HG03469 (cell line): ENCODE measurements at regions not wholly inside any gene's neighbourhood (a gene's known extent, or its start where the extent isn't known, plus 50 kb on each side); places are given as distances from the start of the nearest gene placed in this dataset.

Experiments
- ATAC-seq: cut with Tn5 transposase; IDR thresholded peaks from one replicate; pipeline ENCODE4 v1.9.1; 2021; ENCODE audit warnings: mild to moderate bottlenecking, moderate library complexity, moderate number of reproducible peaks; ENCODE audit not compliant: unreplicated experiment

- no peak for ATAC-seq
Measured at GRCh38 chr16:55954906-55955305, 79.7 kb upstream of the CES5A start.

GRCh38 chr16:55949518-55949917 lies 74.3 kb upstream of the CES5A start:
- ATAC-seq: no peak

GRCh38 chr16:55948230-55948629 lies 73.1 kb upstream of the CES5A start:
- no peak for ATAC-seq

GRCh38 chr16:55947366-55947765 lies 72.2 kb upstream of the CES5A start:
- no peak for ATAC-seq

GRCh38 chr16:55944377-55944802 lies 69.2 kb upstream of the CES5A start:
- ATAC-seq: no peak

- no peak for ATAC-seq
Measured at GRCh38 chr16:55943267-55943666, 68.1 kb upstream of the CES5A start.

- no peak for ATAC-seq
Measured at GRCh38 chr16:55942821-55943220, 67.6 kb upstream of the CES5A start.

- ATAC-seq: no peak
Measured at GRCh38 chr16:55941552-55941951, 66.4 kb upstream of the CES5A start.

GRCh38 chr16:55938126-55938525 lies 63.0 kb upstream of the CES5A start:
- ATAC-seq: no peak

GRCh38 chr16:55933038-55933437 lies 57.9 kb upstream of the CES5A start:
- ATAC-seq: no peak

GRCh38 chr16:55930036-55930435 lies 54.9 kb upstream of the CES5A start:
- ATAC-seq: no peak

- ATAC-seq: no peak
Measured at GRCh38 chr16:55929181-55929580, 54.0 kb upstream of the CES5A start.

GRCh38 chr16:55925242-55925641 lies 50.1 kb upstream of the CES5A start:
- no peak for ATAC-seq
